ENCODE measurements at regions not wholly inside any gene's neighbourhood (a gene's known extent, or its start where the extent isn't known, plus 50 kb on each side); places are given as distances from the start of the nearest gene placed in this dataset.

- H3K9me3 ChIP-seq: no peaks in the 10 kb centered on the region
- no peaks in the 10 kb centered on the region for H3K27me3 ChIP-seq (ENCODE audit: insufficient read depth in 3 of 3, low read length in 2 of 3)
- TF ChIP-seq CTCF (IDR thresholded peaks at IDR 0.05): peak; percentile 28
- H3K27ac ChIP-seq: no peak overlapping the region
- H3K36me3 ChIP-seq (ENCODE audit: insufficient read depth in 1 of 2, low read depth in 1 of 2): no peaks in the 10 kb centered on the region
- intact Hi-C loops (cut with DNase I): no loop called here
- WGBS, 3 donors: 47 to 56% (median 47%) methylated on average over 11 of the region's 11 CpGs
- no peak for DNase-seq
- H3K4me3 ChIP-seq: no peak overlapping the region
- ATAC-seq: no peak
- no peaks in the 10 kb centered on the region for H3K4me1 ChIP-seq
These were observed 128.4 kb upstream of the CBLN2 start for GRCh38 chr18:72672364-72673184.

- WGBS, 3 donors: 71 to 86% (median 84%) methylated on average over 6 of the region's 6 CpGs
- no peak for ATAC-seq
- H3K36me3 ChIP-seq (ENCODE audit: insufficient read depth in 1 of 2, low read depth in 1 of 2): no peaks in the 10 kb centered on the region
These were observed 123.8 kb upstream of the CBLN2 start for GRCh38 chr18:72667932-72668331.

GRCh38 chr18:72652990-72653593, 109.0 kb upstream of the CBLN2 start:
- WGBS, 3 donors: 59 to 72% (median 65%) methylated on average over 3 of the region's 3 CpGs
- intact Hi-C loops (cut with DNase I): no loop called here
- TF ChIP-seq CTCF (IDR thresholded peaks at IDR 0.05): no peak
- no peaks in the 10 kb centered on the region for H3K4me1 ChIP-seq
- H3K9me3 ChIP-seq: no peaks in the 10 kb centered on the region
- no peak overlapping the region for H3K4me3 ChIP-seq
- H3K27me3 ChIP-seq (ENCODE audit: insufficient read depth in 3 of 3, low read length in 2 of 3): no peaks in the 10 kb centered on the region
- no peak for ATAC-seq
- H3K27ac ChIP-seq: no peak overlapping the region
- H3K36me3 ChIP-seq (ENCODE audit: insufficient read depth in 1 of 2, low read depth in 1 of 2): no peaks in the 10 kb centered on the region
- no peak for DNase-seq

More at GRCh38 chr18:72667932-72668331, 123.8 kb upstream of the CBLN2 start:
- Histone ChIP-seq H3K9me3 (no peaks in the 10 kb centered on the region), H3K4me3 (no peak overlapping the region), H3K4me1 (no peaks in the 10 kb centered on the region), H3K27ac (no peak overlapping the region), H3K27me3 (ENCODE audit: insufficient read depth in 3 of 3, low read length in 2 of 3) (no peaks in the 10 kb centered on the region)
- no peak for TF ChIP-seq CTCF (IDR thresholded peaks at IDR 0.05)
- no peak for DNase-seq
- intact Hi-C loops (cut with DNase I): no loop called here

- ATAC-seq: no peak
- no peaks in the 10 kb centered on the region for H3K9me3 ChIP-seq
- TF ChIP-seq CTCF (IDR thresholded peaks at IDR 0.05): no peak
- no peaks in the 10 kb centered on the region for H3K27me3 ChIP-seq (ENCODE audit: insufficient read depth in 3 of 3, low read length in 2 of 3)
- no peaks in the 10 kb centered on the region for H3K36me3 ChIP-seq (ENCODE audit: insufficient read depth in 1 of 2, low read depth in 1 of 2)
- DNase-seq: no peak
- no peaks in the 10 kb centered on the region for H3K4me1 ChIP-seq
- intact Hi-C loops (cut with DNase I): no loop called here
- H3K4me3 ChIP-seq: no peak overlapping the region
- 76 to 83% (median 76%) methylated on average over 5 of the region's 5 CpGs for WGBS, 3 donors
- H3K27ac ChIP-seq: no peak overlapping the region
These were observed 106.9 kb upstream of the CBLN2 start for GRCh38 chr18:72651033-72651432.
